Chondrocyte (in vitro differentiated cells): ENCODE measurements at regions not wholly inside any gene's neighbourhood (a gene's known extent, or its start where the extent isn't known, plus 50 kb on each side); places are given as distances from the start of the nearest gene placed in this dataset.
A peak's percentile ranks its signal among the peaks of the same experiment; 100 is the strongest.
"Not testable (repeated sequence)": the region's sequence is repeated elsewhere in the genome, so short reads cannot be mapped to it uniquely, and the experiment has no call there.

Experiments
- DNase-seq: peaks from one replicate; pipeline ENCODE4 v3.0.0; 2021; ENCODE audit warnings: mixed read lengths, low spot score
- H3K27ac Mint-ChIP-seq: one replicate; pipeline ENCODE4 v1.8.0; 2021; ENCODE audit warnings: mild to moderate bottlenecking, moderate library complexity, mixed read lengths; ENCODE audit not compliant: unreplicated experiment
- H3K27me3 Mint-ChIP-seq: 2 replicates; pipeline ENCODE4 v1.8.0; 2021; ENCODE audit warnings: low read depth, mixed read lengths
- H3K36me3 Mint-ChIP-seq: 2 replicates; pipeline ENCODE4 v1.8.0; 2021; ENCODE audit warnings: low read depth, mixed read lengths
- H3K4me1 Mint-ChIP-seq: 2 replicates; pipeline ENCODE4 v1.8.0; 2021; ENCODE audit warnings: low read depth, mild to moderate bottlenecking, mixed read lengths
- H3K4me3 Mint-ChIP-seq: one replicate; pipeline ENCODE4 v1.8.0; 2021; ENCODE audit warnings: mild to moderate bottlenecking, moderate library complexity, mixed read lengths; ENCODE audit not compliant: unreplicated experiment
- H3K9me3 Mint-ChIP-seq: 2 replicates; pipeline ENCODE4 v1.8.0; 2021; ENCODE audit warnings: low read depth, mixed read lengths
- TF ChIP-seq, protein P1 (sequence below): fragments of 200-600 bp; sonication (generic); IDR thresholded peaks from 2 replicates; pipeline ENCODE4 v1.5.0; 2021; ENCODE audit warnings: antibody characterized with exemption, mild to moderate bottlenecking, moderate library complexity

DNA sequence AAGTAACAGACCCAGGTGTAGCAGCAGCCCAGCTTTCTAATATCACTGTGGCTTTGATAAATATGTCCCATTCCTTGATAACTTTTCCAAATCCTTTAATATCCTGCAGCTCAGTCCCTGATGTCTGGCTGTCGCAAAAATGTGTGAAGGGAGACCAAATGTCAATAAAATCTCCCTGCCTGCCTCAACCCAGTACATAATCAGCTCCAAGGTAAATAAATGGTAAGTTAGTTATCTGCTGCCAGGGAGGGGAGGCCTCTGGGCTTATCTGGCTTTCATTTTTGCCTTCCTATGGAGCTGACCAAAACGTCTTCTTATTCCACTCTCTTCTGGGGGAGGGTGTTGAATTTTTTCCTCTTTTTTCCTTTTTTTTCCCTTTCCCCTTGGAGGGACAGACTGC, 630.6 kb downstream of the MID1IP1 start:
- H3K4me3 Mint-ChIP-seq, result no peak overlapping the region
- H3K27me3 Mint-ChIP-seq, result peaks cover 2% of the 10 kb centered on the region
- H3K36me3 Mint-ChIP-seq, result no peaks in the 10 kb centered on the region
- DNase-seq, result no peak
- H3K4me1 Mint-ChIP-seq, result peaks cover 6% of the 10 kb centered on the region
- TF ChIP-seq, protein P1, sequence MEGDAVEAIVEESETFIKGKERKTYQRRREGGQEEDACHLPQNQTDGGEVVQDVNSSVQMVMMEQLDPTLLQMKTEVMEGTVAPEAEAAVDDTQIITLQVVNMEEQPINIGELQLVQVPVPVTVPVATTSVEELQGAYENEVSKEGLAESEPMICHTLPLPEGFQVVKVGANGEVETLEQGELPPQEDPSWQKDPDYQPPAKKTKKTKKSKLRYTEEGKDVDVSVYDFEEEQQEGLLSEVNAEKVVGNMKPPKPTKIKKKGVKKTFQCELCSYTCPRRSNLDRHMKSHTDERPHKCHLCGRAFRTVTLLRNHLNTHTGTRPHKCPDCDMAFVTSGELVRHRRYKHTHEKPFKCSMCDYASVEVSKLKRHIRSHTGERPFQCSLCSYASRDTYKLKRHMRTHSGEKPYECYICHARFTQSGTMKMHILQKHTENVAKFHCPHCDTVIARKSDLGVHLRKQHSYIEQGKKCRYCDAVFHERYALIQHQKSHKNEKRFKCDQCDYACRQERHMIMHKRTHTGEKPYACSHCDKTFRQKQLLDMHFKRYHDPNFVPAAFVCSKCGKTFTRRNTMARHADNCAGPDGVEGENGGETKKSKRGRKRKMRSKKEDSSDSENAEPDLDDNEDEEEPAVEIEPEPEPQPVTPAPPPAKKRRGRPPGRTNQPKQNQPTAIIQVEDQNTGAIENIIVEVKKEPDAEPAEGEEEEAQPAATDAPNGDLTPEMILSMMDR, result no peak
- H3K9me3 Mint-ChIP-seq, result peaks cover 10% of the 10 kb centered on the region
- no peak overlapping the region for H3K27ac Mint-ChIP-seq

DNA sequence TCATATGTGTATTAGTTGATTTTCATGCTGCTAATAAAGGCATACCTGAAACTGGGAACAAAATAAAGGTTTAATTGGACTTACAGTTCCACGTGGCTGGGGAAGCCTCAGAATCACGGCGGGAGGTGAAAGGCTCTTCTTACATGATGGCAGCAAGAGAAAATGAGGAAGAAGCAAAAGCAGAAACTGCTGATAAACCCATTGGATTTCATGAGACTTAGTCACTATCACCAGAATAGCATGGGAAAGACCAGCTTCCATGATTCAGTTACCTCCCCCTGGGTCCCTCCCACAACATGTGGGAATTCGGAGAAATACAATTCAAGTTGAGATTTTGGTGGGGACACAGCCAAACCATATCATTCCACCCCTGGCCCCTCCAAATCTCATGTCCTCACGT, 633.4 kb downstream of the MID1IP1 start:
- DNase-seq, H3K27me3 Mint-ChIP-seq, H3K9me3 Mint-ChIP-seq, H3K4me3 Mint-ChIP-seq, H3K36me3 Mint-ChIP-seq, H3K4me1 Mint-ChIP-seq, H3K27ac Mint-ChIP-seq: not testable (repeated sequence)

DNA sequence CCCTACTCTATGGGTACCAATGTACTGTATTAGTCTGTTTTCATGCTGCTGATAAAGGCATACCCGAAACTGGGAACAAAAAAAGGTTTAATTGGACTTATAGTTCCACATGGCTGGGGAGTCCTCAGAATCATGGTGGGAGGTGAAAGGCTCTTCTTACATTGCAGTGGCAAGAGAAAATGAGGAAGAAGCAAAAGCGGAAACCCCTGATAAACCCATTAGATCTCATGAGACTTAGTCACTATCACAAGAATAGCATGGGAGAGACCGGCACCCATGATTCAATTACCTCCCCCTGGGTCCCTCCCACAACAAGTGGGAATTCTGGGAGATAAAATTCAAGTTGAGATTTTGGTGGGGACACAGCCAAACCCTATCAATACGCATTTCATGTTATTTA, 635.3 kb downstream of the MID1IP1 start:
- not testable (repeated sequence) for H3K9me3 Mint-ChIP-seq, H3K27me3 Mint-ChIP-seq

DNA sequence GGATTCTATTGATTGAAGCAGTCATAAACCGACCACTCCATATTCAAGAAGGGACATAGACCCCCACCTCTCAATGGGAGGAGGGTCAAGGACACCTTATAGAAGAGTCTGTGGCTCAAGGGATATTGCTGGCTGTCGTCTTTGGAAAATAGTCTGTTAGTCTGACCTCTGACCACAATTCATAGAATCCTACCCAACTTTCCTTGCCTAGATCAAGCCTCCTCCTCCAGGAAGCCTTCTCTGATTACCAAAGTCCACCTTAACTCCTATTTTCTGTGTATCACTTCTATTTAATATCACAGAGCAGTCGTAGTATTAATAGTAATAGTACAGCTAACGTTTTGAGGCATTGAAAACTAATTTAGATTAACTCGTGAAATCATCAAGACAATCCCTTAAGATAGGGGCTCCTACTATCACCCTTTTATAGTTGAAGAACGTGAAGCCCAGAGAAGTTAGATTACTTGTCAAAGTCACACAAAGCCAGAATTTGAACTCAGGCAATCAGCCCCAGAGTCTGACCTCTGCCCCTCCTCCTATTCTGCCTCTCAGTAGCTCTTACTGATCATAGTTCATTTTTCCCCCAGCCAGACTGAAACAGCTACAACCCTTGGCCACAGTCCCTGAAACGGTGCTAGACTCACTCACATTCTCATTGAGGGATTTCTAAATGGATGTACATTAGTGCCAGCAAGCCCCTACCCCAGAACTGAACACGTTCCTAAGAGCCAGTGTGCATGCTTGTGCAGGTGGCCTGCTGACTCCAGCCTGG, 636.6 kb downstream of the MID1IP1 start:
- H3K4me1 Mint-ChIP-seq, result no peaks in the 10 kb centered on the region
- peaks cover 2% of the 10 kb centered on the region for H3K36me3 Mint-ChIP-seq
- peaks cover 3% of the 10 kb centered on the region for H3K27me3 Mint-ChIP-seq
- TF ChIP-seq, protein P1, result no peak
- H3K9me3 Mint-ChIP-seq, result peaks cover 15% of the 10 kb centered on the region
- DNase-seq, result no peak
- no peak overlapping the region for H3K4me3 Mint-ChIP-seq
- no peak overlapping the region for H3K27ac Mint-ChIP-seq

More for the DNA sequence above, 635.3 kb downstream of the MID1IP1 start:
- H3K36me3 Mint-ChIP-seq, H3K4me1 Mint-ChIP-seq, H3K27ac Mint-ChIP-seq, H3K4me3 Mint-ChIP-seq, DNase-seq: not testable (repeated sequence)

DNA sequence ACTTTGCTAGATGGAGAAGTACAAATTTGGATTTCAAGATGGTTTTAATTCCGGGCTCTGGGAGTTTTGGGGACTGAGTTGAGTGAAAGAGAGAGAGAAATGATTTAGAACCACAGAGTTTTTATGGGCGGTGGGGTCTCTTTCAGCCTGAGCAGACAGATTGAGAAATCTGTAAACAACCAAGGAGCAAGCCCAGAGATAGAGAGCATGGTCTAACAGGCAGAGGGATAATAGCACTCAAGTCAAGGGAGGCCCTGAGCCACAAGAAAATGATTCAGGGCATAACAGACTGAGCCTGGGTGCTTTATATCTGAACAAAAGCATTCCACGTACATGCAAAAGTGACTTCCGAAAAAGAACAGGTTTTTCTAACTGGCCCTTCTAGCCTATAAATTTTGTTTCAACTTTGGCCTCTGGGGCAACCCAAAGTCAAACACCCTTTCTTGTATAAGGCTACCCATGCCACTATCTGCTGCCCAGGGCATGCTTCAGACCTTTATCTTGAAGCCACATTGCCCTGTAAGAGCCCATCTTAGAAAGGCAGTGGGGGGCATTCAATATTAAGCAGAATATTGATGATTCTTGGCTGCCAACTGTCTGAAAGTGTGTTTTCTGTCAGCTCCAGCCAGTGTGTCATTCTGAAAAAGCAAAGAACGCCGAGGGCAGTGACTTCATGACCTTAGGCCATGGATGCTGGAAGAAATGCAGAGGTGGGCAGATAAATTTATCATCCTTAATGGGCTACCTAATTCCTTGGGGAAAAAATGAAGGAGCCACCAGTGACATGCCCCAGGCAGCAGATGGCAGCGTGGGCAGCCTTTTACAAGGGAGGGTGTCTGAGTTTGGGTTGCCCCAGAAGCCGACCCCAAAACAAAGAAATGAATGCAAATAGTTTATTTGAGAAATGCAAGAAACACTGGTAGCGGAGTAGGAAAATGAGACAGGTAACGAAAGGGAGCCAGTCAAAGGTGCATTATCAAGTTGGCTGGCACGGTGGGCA, 637.6 kb downstream of the MID1IP1 start:
- no peak overlapping the region for H3K27ac Mint-ChIP-seq
- H3K9me3 Mint-ChIP-seq, result peaks cover 16% of the 10 kb centered on the region
- TF ChIP-seq, protein P1, result peak; percentile 55
- H3K4me1 Mint-ChIP-seq, result no peaks in the 10 kb centered on the region
- H3K27me3 Mint-ChIP-seq, result peaks cover 4% of the 10 kb centered on the region
- H3K4me3 Mint-ChIP-seq, result no peak overlapping the region
- peaks cover 3% of the 10 kb centered on the region for H3K36me3 Mint-ChIP-seq
- DNase-seq, result no peak
